HG02610 (cell line): ENCODE measurements at regions not wholly inside any gene's neighbourhood (a gene's known extent, or its start where the extent isn't known, plus 50 kb on each side); places are given as distances from the start of the nearest gene placed in this dataset.

Experiments
- ATAC-seq: cut with Tn5 transposase; IDR thresholded peaks from one replicate; pipeline ENCODE4 v1.9.1; 2021; ENCODE audit warnings: mild to moderate bottlenecking, moderate library complexity; ENCODE audit not compliant: unreplicated experiment

GRCh38 chr10:81093056-81093455, 555.4 kb downstream of the SH2D4B start:
- no peak for ATAC-seq

- ATAC-seq, result no peak
Observed at GRCh38 chr10:81095238-81095637, 557.5 kb downstream of the SH2D4B start.

GRCh38 chr10:81096558-81096957, 558.9 kb downstream of the SH2D4B start:
- peak; percentile 50 for ATAC-seq

- no peak for ATAC-seq
Observed at GRCh38 chr10:81101062-81101461, 563.4 kb downstream of the SH2D4B start.

GRCh38 chr10:81104494-81104893, 566.8 kb downstream of the SH2D4B start:
- ATAC-seq, result peak; percentile 36

GRCh38 chr10:81108516-81109199, 571.0 kb downstream of the SH2D4B start:
- ATAC-seq, result peak; percentile 92

GRCh38 chr10:81109200-81109752, 571.6 kb downstream of the SH2D4B start:
- ATAC-seq, result no peak

GRCh38 chr10:81116201-81116600, 578.5 kb downstream of the SH2D4B start:
- ATAC-seq, result peak; percentile 74

GRCh38 chr10:81116990-81117389, 579.3 kb downstream of the SH2D4B start:
- no peak for ATAC-seq

- ATAC-seq, result no peak
Observed at GRCh38 chr10:81127931-81128330, 590.2 kb downstream of the SH2D4B start.

- ATAC-seq, result no peak
Observed at GRCh38 chr10:81130014-81130413, 592.3 kb downstream of the SH2D4B start.

- ATAC-seq, result peak; percentile 96
Observed at GRCh38 chr10:81135851-81136250, 598.1 kb downstream of the SH2D4B start.

GRCh38 chr10:81136261-81136660, 598.6 kb downstream of the SH2D4B start:
- ATAC-seq, result peak; percentile 22

- no peak for ATAC-seq
Observed at GRCh38 chr10:81145975-81146374, 608.3 kb downstream of the SH2D4B start.

GRCh38 chr10:81146436-81146835, 608.7 kb downstream of the SH2D4B start:
- no peak for ATAC-seq

GRCh38 chr10:81152656-81153055, 615.0 kb downstream of the SH2D4B start:
- ATAC-seq, result no peak

GRCh38 chr10:81157681-81158080, 620.0 kb downstream of the SH2D4B start:
- no peak for ATAC-seq

GRCh38 chr10:81177651-81178244, 640.0 kb downstream of the SH2D4B start:
- no peak for ATAC-seq

- ATAC-seq, result no peak
Observed at GRCh38 chr10:81179324-81179723, 641.6 kb downstream of the SH2D4B start.

- ATAC-seq, result peak; percentile 90
Observed at GRCh38 chr10:81179805-81180452, 642.2 kb downstream of the SH2D4B start.

- no peak for ATAC-seq
Observed at GRCh38 chr10:81182296-81182695, 644.6 kb downstream of the SH2D4B start.

GRCh38 chr10:81192221-81192788, 654.6 kb downstream of the SH2D4B start:
- ATAC-seq, result no peak
